GM12891 (cell line): ENCODE measurements at regions not wholly inside any gene's neighbourhood (a gene's known extent, or its start where the extent isn't known, plus 50 kb on each side); places are given as distances from the start of the nearest gene placed in this dataset.

Experiments
- PAX5 ChIP-seq: IDR thresholded peaks from 2 replicates; pipeline ENCODE4 v1.6.1; 2011; ENCODE audit warnings: low read length, moderate library complexity, mild to moderate bottlenecking; ENCODE audit not compliant: insufficient read depth, severe bottlenecking
- POLR2A ChIP-seq: IDR thresholded peaks from 2 replicates; pipeline ENCODE4 v1.6.1; 2011; ENCODE audit warnings: low read depth, low read length, control low read depth
- POLR2AphosphoS5 ChIP-seq: IDR thresholded peaks from 2 replicates; pipeline ENCODE4 v1.6.1; 2011; ENCODE audit warnings: low read depth, low read length, control low read depth
- POU2F2 ChIP-seq: IDR thresholded peaks from 2 replicates; pipeline ENCODE4 v1.6.1; 2011; ENCODE audit warnings: low read depth, mild to moderate bottlenecking, control low read depth, low read length, moderate library complexity
- SPI1 ChIP-seq: IDR thresholded peaks from 2 replicates; pipeline ENCODE4 v1.6.1; 2011; ENCODE audit warnings: low read depth, low read length, control low read depth

GRCh38 chr3:81161851-81162250, 599.6 kb downstream of the GBE1 start:
- no peak for TF ChIP-seq POLR2A
- TF ChIP-seq POLR2AphosphoS5: no peak
- no peak for TF ChIP-seq POU2F2
- no peak for TF ChIP-seq PAX5
- TF ChIP-seq SPI1: no peak
